H1 (cell line): ENCODE measurements at regions not wholly inside any gene's neighbourhood (a gene's known extent, or its start where the extent isn't known, plus 50 kb on each side); places are given as distances from the start of the nearest gene placed in this dataset.

Experiments used
- CTCF ChIA-PET: fragments of 300-600 bp; sonication (Branson Sonifier 250); formaldehyde crosslinking; loops from one replicate; lab custom pipeline; 2021; ENCODE audit not compliant: partially characterized antibody; lab: Charles Lee
- POLR2A ChIA-PET: fragments of 300-600 bp; sonication (Branson Sonifier 250); formaldehyde crosslinking; loops from one replicate; lab custom pipeline; 2021; ENCODE audit warnings: inconsistent platforms; ENCODE audit not compliant: partially characterized antibody; lab: Charles Lee
- DNase-seq, 2 experiments: peaks; one replicate each; pipeline versions ENCODE4 v3.0.0 to v3.0.0-alpha.2; 2010 to 2022; ENCODE audit warnings: low spot score in 2 of 2, low read depth in 1 of 2, mixed read lengths in 1 of 2
- FAIRE-seq: peaks from 2 replicates; lab custom pipeline; 2011; peaks lifted over from hg19 to GRCh38; lab: Jason Lieb, UNC
- H2AFZ ChIP-seq: 2 replicates; pipeline ENCODE4 v1.8.1; 2012; ENCODE audit warnings: low read length, inconsistent platforms
- H2AK5ac ChIP-seq: 2 replicates; pipeline ENCODE4 v1.6.1; 2013; ENCODE audit warnings: low read depth, low read length
- H2BK120ac ChIP-seq: replicated peaks from 2 replicates; pipeline ENCODE3; 2013; ENCODE audit warnings: low read depth, low read length, inconsistent platforms
- H2BK12ac ChIP-seq: 2 replicates; pipeline ENCODE4 v1.6.1; 2013; ENCODE audit warnings: low read depth, low read length
- H2BK15ac ChIP-seq: 2 replicates; pipeline ENCODE4 v1.6.1; 2013; ENCODE audit warnings: low read length
- H2BK20ac ChIP-seq: 2 replicates; pipeline ENCODE4 v1.6.1; 2013; ENCODE audit warnings: low read length
- H2BK5ac ChIP-seq: 2 replicates; pipeline ENCODE4 v1.6.1; 2013; ENCODE audit warnings: low read depth, low read length
- H3K14ac ChIP-seq: 2 replicates; pipeline ENCODE4 v1.6.1; 2013; ENCODE audit warnings: inconsistent platforms; ENCODE audit not compliant: insufficient read length
- H3K18ac ChIP-seq: 2 replicates; pipeline ENCODE4 v1.6.1; 2013; ENCODE audit warnings: low read length; ENCODE audit errors: extremely low read depth
- H3K23ac ChIP-seq: 2 replicates; pipeline ENCODE4 v1.6.1; 2013; ENCODE audit warnings: inconsistent platforms; ENCODE audit not compliant: insufficient read length
- H3K23me2 ChIP-seq: 2 replicates; pipeline ENCODE4 v1.6.1; 2013; ENCODE audit warnings: low read depth, low read length
- H3K27ac ChIP-seq: 2 replicates; pipeline ENCODE4 v1.6.1; 2011; ENCODE audit warnings: low read depth, low read length, inconsistent platforms
- H3K27me3 ChIP-seq, 4 experiments: replicated peaks in 1 of 4; 1 replicate in 1 of 4; 2 replicates in 3 of 4; pipeline versions ENCODE4 v1.6.1 to v1.8.1; 2011 to 2013; ENCODE audit warnings: low read length in 3 of 4, mild to moderate bottlenecking in 3 of 4, inconsistent platforms in 2 of 4, mixed read lengths in 2 of 4, moderate library complexity in 1 of 4; ENCODE audit not compliant: control insufficient read depth in 3 of 4, insufficient read depth in 3 of 4; ENCODE audit errors: extremely low read depth in 1 of 4
- H3K36me3 ChIP-seq, 4 experiments: 2 replicates each; pipeline versions ENCODE4 v1.6.1 to v1.8.1; 2011 to 2013; ENCODE audit warnings: mild to moderate bottlenecking in 4 of 4, low read length in 3 of 4, moderate library complexity in 2 of 4, control low read depth in 1 of 4, inconsistent platforms in 1 of 4; ENCODE audit not compliant: insufficient read depth in 4 of 4, control insufficient read depth in 2 of 4
- H3K4ac ChIP-seq: replicated peaks from 2 replicates; pipeline ENCODE3; 2013; ENCODE audit warnings: low read length, low read depth, mixed read lengths, inconsistent platforms; ENCODE audit not compliant: insufficient read length
- H3K4me1 ChIP-seq, 4 experiments: replicated peaks in 1 of 4; 1 replicate in 1 of 4; 2 replicates in 3 of 4; pipeline versions ENCODE4 v1.6.1 to v1.8.1; 2011 to 2013; ENCODE audit warnings: low read length in 3 of 4, inconsistent platforms in 2 of 4, mixed read lengths in 1 of 4; ENCODE audit not compliant: insufficient read depth in 4 of 4, control insufficient read depth in 3 of 4
- H3K4me2 ChIP-seq, 2 experiments: 2 replicates each; pipeline versions ENCODE4 v1.6.1 to v1.8.1; 2011 to 2013; ENCODE audit warnings: low read depth in 2 of 2, low read length in 2 of 2, control low read depth in 1 of 2, inconsistent platforms in 1 of 2, mild to moderate bottlenecking in 1 of 2; ENCODE audit not compliant: insufficient read depth in 1 of 2
- H3K4me3 ChIP-seq, 4 experiments: fragments of 200-600, 300-600 bp in 1 of 4; sonication (generic), shearing (Covaris generic), sonication (Bioruptor Twin) in 1 of 4; 2 replicates each; pipeline versions ENCODE4 v1.5.1 to v1.8.1; 2011 to 2016; ENCODE audit warnings: low read length in 4 of 4, low read depth in 3 of 4, control low read depth in 2 of 4, inconsistent platforms in 2 of 4, mild to moderate bottlenecking in 2 of 4, mixed read lengths in 1 of 4, moderate library complexity in 1 of 4; ENCODE audit not compliant: insufficient read depth in 2 of 4; ENCODE audit errors: extremely low read depth in 1 of 4
- H3K56ac ChIP-seq: replicated peaks from 2 replicates; pipeline ENCODE3; 2013; ENCODE audit warnings: low read depth, mild to moderate bottlenecking, mixed read lengths, low read length, inconsistent platforms; ENCODE audit not compliant: insufficient read length
- H3K79me1 ChIP-seq: 2 replicates; pipeline ENCODE4 v1.6.1; 2013; ENCODE audit warnings: low read depth, low read length, control low read depth
- H3K79me2 ChIP-seq, 2 experiments: 2 replicates each; pipeline versions ENCODE4 v1.6.1 to v1.8.1; 2012 to 2013; ENCODE audit warnings: low read length in 2 of 2, mild to moderate bottlenecking in 2 of 2, inconsistent platforms in 1 of 2; ENCODE audit not compliant: insufficient read depth in 2 of 2, control insufficient read depth in 1 of 2
- H3K9ac ChIP-seq, 4 experiments: replicated peaks in 1 of 4; 1 replicate in 1 of 4; 2 replicates in 3 of 4; pipeline versions ENCODE4 v1.6.1 to v1.8.1; 2011 to 2013; ENCODE audit warnings: low read depth in 3 of 4, low read length in 3 of 4, control low read depth in 2 of 4, mild to moderate bottlenecking in 2 of 4, moderate library complexity in 2 of 4, inconsistent platforms in 1 of 4; ENCODE audit errors: extremely low read depth in 1 of 4
- H3K9me3 ChIP-seq, 2 experiments: 2 replicates each; pipeline versions ENCODE4 v1.6.1 to v1.8.1; 2012 to 2013; ENCODE audit warnings: mild to moderate bottlenecking in 2 of 2, moderate library complexity in 2 of 2, control low read depth in 1 of 2, inconsistent platforms in 1 of 2, low read depth in 1 of 2, low read length in 1 of 2, mixed read lengths in 1 of 2; ENCODE audit not compliant: insufficient read depth in 2 of 2
- H4K20me1 ChIP-seq, 2 experiments: replicated peaks in 1 of 2; 2 replicates each; pipeline versions ENCODE3 to v1.8.1; 2011 to 2013; ENCODE audit warnings: inconsistent platforms in 2 of 2, low read length in 2 of 2, mild to moderate bottlenecking in 1 of 2; ENCODE audit not compliant: insufficient read depth in 2 of 2, control insufficient read depth in 1 of 2
- H4K5ac ChIP-seq: 2 replicates; pipeline ENCODE4 v1.6.1; 2013; ENCODE audit warnings: low read length, low read depth, mixed read lengths, inconsistent platforms; ENCODE audit not compliant: insufficient read length
- H4K8ac ChIP-seq: 2 replicates; pipeline ENCODE4 v1.8.0; 2013; ENCODE audit warnings: mild to moderate bottlenecking, moderate library complexity, low read length, inconsistent platforms; ENCODE audit not compliant: insufficient read depth; ENCODE audit errors: extremely low read depth
- H4K91ac ChIP-seq: replicated peaks from 2 replicates; pipeline ENCODE3; 2013; ENCODE audit warnings: low read length, mixed read lengths, inconsistent platforms; ENCODE audit not compliant: insufficient read length
- MAFK ChIP-seq: IDR thresholded peaks from 2 replicates; pipeline ENCODE4 v1.6.1; 2012; ENCODE audit warnings: low read depth, mild to moderate bottlenecking, improper control_type of control experiment, low read length
- TEAD4 ChIP-seq: IDR thresholded peaks from 2 replicates; pipeline ENCODE4 v1.6.1; 2012; ENCODE audit warnings: low read depth, low read length, inconsistent platforms, mixed read lengths
- WGBS, 2 experiments: shearing (Covaris generic) in 1 of 2; methylation state at CpG; one replicate each; pipeline versions ENCODE4 v1.1.6 to v1.1.7; 2013 to 2015; ENCODE audit warnings: low lambda C conversion rate in 2 of 2, mixed read lengths in 2 of 2, inconsistent platforms in 1 of 2, low coverage in 1 of 2, missing lambda C conversion rate in 1 of 2; ENCODE audit not compliant: insufficient replicate concordance in 2 of 2, insufficient coverage in 1 of 2, insufficient read length in 1 of 2; ENCODE audit errors: extremely low coverage in 1 of 2, missing lambda C conversion rate in 1 of 2; 5-methylcytosine and 5-hydroxymethylcytosine counted together

GRCh38 chr13:74004109-74004508, 130.1 kb downstream of the KLF12 start:
- Histone ChIP-seq H4K20me1 (no peaks in the 10 kb centered on the region), H4K91ac (no peak overlapping the region), H2BK20ac (no peak overlapping the region), H3K56ac (no peak overlapping the region), H3K27me3 (peaks cover 0 to 1% (median 0%) of the 10 kb centered on the region in 4 experiments; a peak in 1 of 7 replicates), H2BK5ac (no peak overlapping the region), H2BK120ac (no peak overlapping the region), H3K27ac (no peak overlapping the region), H3K9ac (no peak overlapping the region), H3K4me2 (no peak overlapping the region), H2AFZ (no peak overlapping the region), H3K4me3 (no peak overlapping the region), H3K4ac (no peak overlapping the region), H3K23ac (no peak overlapping the region), H3K9me3 (no peaks in the 10 kb centered on the region), H3K36me3 (no peaks in the 10 kb centered on the region), H3K4me1 (no peaks in the 10 kb centered on the region), H3K79me2 (no peaks in the 10 kb centered on the region; a peak in 1 of 4 replicates), H2BK15ac (no peak overlapping the region), H4K8ac (no peak overlapping the region), H2BK12ac (no peak overlapping the region), H3K79me1 (no peaks in the 10 kb centered on the region), H4K5ac (no peak overlapping the region), H3K18ac (no peak overlapping the region), H3K23me2 (no peaks in the 10 kb centered on the region), H3K14ac (no peak overlapping the region), H2AK5ac (no peak overlapping the region)
- FAIRE-seq (no peak), DNase-seq (no peak)
- WGBS, 2 experiments, result 92% methylated on average over 2 of the region's 2 CpGs; no CpG with 5 or more reads in 1 of the 2 experiments
- CTCF ChIA-PET, result no interaction called here
- POLR2A ChIA-PET, result no interaction called here
- TF ChIP-seq TEAD4 (no peak), MAFK (no peak)
